ENCODE measurements at regions not wholly inside any gene's neighbourhood (a gene's known extent, or its start where the extent isn't known, plus 50 kb on each side); places are given as distances from the start of the nearest gene placed in this dataset.

- DNase-seq (ENCODE audit: low spot score) (no peak), ATAC-seq (ENCODE audit: low FRiP score) (no peak)
- TF ChIP-seq CTCF (IDR thresholded peaks at IDR 0.05) = no peak
Measured at GRCh38 chr4:119861731-119862130, 204.9 kb downstream of the MAD2L1 start.

- no peak for DNase-seq (ENCODE audit: low spot score)
- TF ChIP-seq CTCF (IDR thresholded peaks at IDR 0.05) = no peak
- no peak for ATAC-seq (ENCODE audit: low FRiP score)
Measured at GRCh38 chr4:119858176-119858575, 208.5 kb downstream of the MAD2L1 start.

- DNase-seq (ENCODE audit: low spot score) (no peak), ATAC-seq (ENCODE audit: low FRiP score) (no peak)
- TF ChIP-seq CTCF (IDR thresholded peaks at IDR 0.05) = no peak
Measured at GRCh38 chr4:119854364-119854763, 212.3 kb downstream of the MAD2L1 start.

GRCh38 chr4:119851649-119852048 is 215.0 kb downstream of the MAD2L1 start:
- no peak for ATAC-seq (ENCODE audit: low FRiP score)
- no peak for TF ChIP-seq CTCF (IDR thresholded peaks at IDR 0.05)

GRCh38 chr4:119841361-119841760 is 212.8 kb upstream of the PDE5A start:
- DNase-seq (ENCODE audit: low spot score) (no peak), ATAC-seq (ENCODE audit: low FRiP score) (no peak)
- no peak for TF ChIP-seq CTCF (IDR thresholded peaks at IDR 0.05)

More at GRCh38 chr4:119851649-119852048, 215.0 kb downstream of the MAD2L1 start:
- no peak for DNase-seq (ENCODE audit: low spot score)

GRCh38 chr4:119835613-119835910 is 207.0 kb upstream of the PDE5A start:
- DNase-seq (ENCODE audit: low spot score) (no peak), ATAC-seq (ENCODE audit: low FRiP score) (no peak)
- TF ChIP-seq CTCF (IDR thresholded peaks at IDR 0.05) = no peak

- no peak for DNase-seq (ENCODE audit: low spot score)
- no peak for ATAC-seq (ENCODE audit: low FRiP score)
- TF ChIP-seq CTCF (IDR thresholded peaks at IDR 0.05) = no peak
Measured at GRCh38 chr4:119834906-119835612, 206.5 kb upstream of the PDE5A start.
